PC-9 (cell line): ENCODE measurements at regions not wholly inside any gene's neighbourhood (a gene's known extent, or its start where the extent isn't known, plus 50 kb on each side); places are given as distances from the start of the nearest gene placed in this dataset.

Source experiments
- BruUV-seq: library from RNA; stranded (reverse); fragments of 400-500 nt; replicated peaks from 2 replicates; lab custom pipeline; 2021; lab: Mats Ljungman, UMichigan
- CTCF ChIA-PET: fragments of 300-600 bp; sonication (Branson Sonifier 250); formaldehyde crosslinking; loops from one replicate; lab custom pipeline; 2022; ENCODE audit warnings: antibody characterized with exemption; lab: Charles Lee
- POLR2A ChIA-PET: fragments of 300-600 bp; sonication (Branson Sonifier 250); formaldehyde crosslinking; loops from one replicate; lab custom pipeline; 2022; ENCODE audit warnings: antibody characterized with exemption; ENCODE audit not compliant: unreplicated experiment; lab: Charles Lee
- DNase-seq, 2 experiments: peaks; one replicate each; pipeline versions ENCODE4 v3.0.0 to v3.0.0-alpha.2; 2015 to 2022; ENCODE audit warnings: mixed read lengths in 1 of 2
- H2AFZ ChIP-seq: fragments of 200-600 bp; sonication (generic); 2 replicates; pipeline ENCODE4 v1.8.1; 2017; ENCODE audit warnings: antibody characterized with exemption
- H3F3A ChIP-seq: fragments of 200-600 bp; sonication (generic); 2 replicates; pipeline ENCODE4 v1.8.1; 2017; ENCODE audit warnings: antibody characterized with exemption, mild to moderate bottlenecking, low read depth; ENCODE audit not compliant: insufficient read depth
- H3K27ac ChIP-seq: fragments of 200-600 bp; sonication (generic); 2 replicates; pipeline ENCODE4 v1.6.1; 2016; ENCODE audit warnings: mixed run types
- H3K27me3 ChIP-seq: fragments of 200-600 bp; sonication (generic); 2 replicates; pipeline ENCODE4 v1.6.1; 2016; ENCODE audit warnings: low read depth, mixed run types; ENCODE audit not compliant: insufficient read depth
- H3K36me3 ChIP-seq: fragments of 200-600 bp; sonication (generic); 2 replicates; pipeline ENCODE4 v1.6.1; 2016; ENCODE audit warnings: low read depth, mixed run types
- H3K4me1 ChIP-seq: fragments of 200-600 bp; sonication (generic); replicated peaks from 2 replicates; pipeline ENCODE4 v1.6.1; 2016; ENCODE audit warnings: mixed run types; ENCODE audit not compliant: insufficient read depth
- H3K4me2 ChIP-seq: fragments of 200-600 bp; sonication (generic); 2 replicates; pipeline ENCODE4 v1.6.1; 2017; ENCODE audit warnings: mixed run types
- H3K4me3 ChIP-seq: fragments of 200-600 bp; sonication (generic); 2 replicates; pipeline ENCODE4 v1.6.1; 2016; ENCODE audit warnings: mixed run types
- H3K79me2 ChIP-seq: fragments of 200-600 bp; sonication (generic); 2 replicates; pipeline ENCODE4 v1.6.1; 2017; ENCODE audit warnings: low read depth, mixed run types
- H3K9me2 ChIP-seq: fragments of 200-600 bp; sonication (generic); 2 replicates; pipeline ENCODE4 v1.8.1; 2017; ENCODE audit warnings: mild to moderate bottlenecking; ENCODE audit not compliant: insufficient read depth
- H3K9me3 ChIP-seq: fragments of 200-600 bp; sonication (generic); 2 replicates; pipeline ENCODE4 v1.8.1; 2016; ENCODE audit warnings: low read depth; ENCODE audit not compliant: insufficient read depth
- H4K20me1 ChIP-seq: fragments of 200-600 bp; sonication (generic); 2 replicates; pipeline ENCODE4 v1.8.1; 2017; ENCODE audit not compliant: insufficient read depth
- EZH2 ChIP-seq: fragments of 200-600 bp; sonication (generic); IDR thresholded peaks from 2 replicates; pipeline ENCODE4 v1.8.0; 2017; ENCODE audit warnings: antibody characterized with exemption, low read depth
- intact Hi-C: fragments of 100-400 bp; cut with micrococcal nuclease; formaldehyde crosslinking; loops from one replicate; pipeline ENCODE4 v1.10.0; 2022; ENCODE audit not compliant: unreplicated experiment
- TF ChIP-seq, protein P1 (sequence below): fragments of 200-600 bp; sonication (generic); conservative IDR thresholded peaks from 2 replicates; pipeline ENCODE4 v1.6.1; 2017; ENCODE audit warnings: mixed run types, antibody characterized with exemption, mild to moderate bottlenecking, moderate library complexity

DNA sequence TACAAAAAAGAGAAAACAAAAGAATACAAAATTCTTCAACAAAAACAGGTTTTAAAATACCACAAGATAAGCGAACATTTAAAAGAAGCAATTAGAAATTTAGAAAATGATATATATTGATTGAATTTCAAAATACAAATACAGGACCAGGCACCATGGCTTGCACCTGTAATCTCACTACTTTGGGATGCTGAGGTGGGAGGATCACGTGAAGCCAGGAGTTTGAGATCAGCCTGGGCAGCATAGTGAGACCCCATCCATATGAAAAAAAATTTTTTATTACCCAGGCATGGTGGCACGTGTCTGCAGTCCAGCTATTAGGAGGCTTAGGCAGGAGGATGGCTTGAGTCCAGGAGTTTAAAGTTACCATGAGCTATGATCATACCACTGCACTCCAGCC lies 109.9 kb upstream of the SLC30A5 start:
- H2AFZ ChIP-seq: no peak overlapping the region
- H3K27ac ChIP-seq: no peak overlapping the region
- intact Hi-C loops: no loop called here
- no TSS peak for BruUV-seq
- 0 out of 2 replicates have a peak, but pooled peaks cover 13% of the 10 kb centered on the region for H3K9me2 ChIP-seq
- no peaks in the 10 kb centered on the region for H3K79me2 ChIP-seq
- H3K27me3 ChIP-seq: no peaks in the 10 kb centered on the region
- H3K9me3 ChIP-seq: no peaks in the 10 kb centered on the region
- H4K20me1 ChIP-seq: no peaks in the 10 kb centered on the region
- ChIA-PET POLR2A (no interaction called here), CTCF (no interaction called here)
- no peak for DNase-seq
- H3K36me3 ChIP-seq: no peaks in the 10 kb centered on the region
- no peaks in the 10 kb centered on the region for H3F3A ChIP-seq
- no peak overlapping the region for H3K4me2 ChIP-seq
- H3K4me1 ChIP-seq: no peaks in the 10 kb centered on the region
- no peak for TF ChIP-seq EZH2
- TF ChIP-seq, protein P1, sequence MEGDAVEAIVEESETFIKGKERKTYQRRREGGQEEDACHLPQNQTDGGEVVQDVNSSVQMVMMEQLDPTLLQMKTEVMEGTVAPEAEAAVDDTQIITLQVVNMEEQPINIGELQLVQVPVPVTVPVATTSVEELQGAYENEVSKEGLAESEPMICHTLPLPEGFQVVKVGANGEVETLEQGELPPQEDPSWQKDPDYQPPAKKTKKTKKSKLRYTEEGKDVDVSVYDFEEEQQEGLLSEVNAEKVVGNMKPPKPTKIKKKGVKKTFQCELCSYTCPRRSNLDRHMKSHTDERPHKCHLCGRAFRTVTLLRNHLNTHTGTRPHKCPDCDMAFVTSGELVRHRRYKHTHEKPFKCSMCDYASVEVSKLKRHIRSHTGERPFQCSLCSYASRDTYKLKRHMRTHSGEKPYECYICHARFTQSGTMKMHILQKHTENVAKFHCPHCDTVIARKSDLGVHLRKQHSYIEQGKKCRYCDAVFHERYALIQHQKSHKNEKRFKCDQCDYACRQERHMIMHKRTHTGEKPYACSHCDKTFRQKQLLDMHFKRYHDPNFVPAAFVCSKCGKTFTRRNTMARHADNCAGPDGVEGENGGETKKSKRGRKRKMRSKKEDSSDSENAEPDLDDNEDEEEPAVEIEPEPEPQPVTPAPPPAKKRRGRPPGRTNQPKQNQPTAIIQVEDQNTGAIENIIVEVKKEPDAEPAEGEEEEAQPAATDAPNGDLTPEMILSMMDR: no peak
- H3K4me3 ChIP-seq: no peak overlapping the region

DNA sequence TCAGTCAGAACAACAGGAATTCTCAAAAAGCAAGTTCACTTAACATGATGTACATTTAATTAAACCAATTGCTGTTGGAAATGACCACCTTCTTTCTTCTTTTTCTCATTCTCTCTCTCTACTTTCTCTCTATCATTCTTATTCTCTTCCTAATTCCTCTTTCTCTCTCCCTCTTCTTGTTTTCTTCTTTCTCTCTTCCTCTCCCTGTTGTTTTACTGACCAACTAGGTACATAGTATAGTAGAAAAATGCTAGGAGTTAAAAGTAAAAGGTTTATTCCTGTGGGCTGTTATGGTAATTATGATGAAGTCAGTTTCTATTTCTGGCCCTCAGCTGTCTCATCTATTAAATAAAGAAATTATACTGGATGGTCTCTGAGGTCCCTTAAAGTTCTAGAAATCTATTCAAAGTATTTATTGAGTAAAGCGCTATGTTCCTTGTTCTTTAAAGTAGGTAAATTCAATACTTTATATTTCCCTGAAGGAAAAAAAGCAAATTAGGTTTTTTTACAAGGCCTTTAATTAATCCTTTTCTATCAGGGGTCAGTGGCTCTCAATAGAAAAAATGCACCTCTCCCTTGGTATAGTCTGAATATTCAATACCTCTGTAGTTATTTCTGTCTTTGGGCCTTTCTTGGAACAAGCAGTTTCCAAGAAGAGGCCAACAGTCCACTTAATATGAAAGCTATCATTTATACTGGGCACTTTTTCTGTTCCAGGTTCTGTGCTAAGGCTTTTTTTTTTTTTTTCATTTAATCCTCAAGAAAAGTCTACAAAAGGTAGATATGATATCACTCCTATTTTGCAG lies 102.3 kb upstream of the SLC30A5 start:
- no peak for DNase-seq
- CTCF ChIA-PET: no interaction called here
- no peak overlapping the region for H3K4me3 ChIP-seq
- POLR2A ChIA-PET: no interaction called here
- H3K79me2 ChIP-seq: no peaks in the 10 kb centered on the region
- H3K27ac ChIP-seq: no peak overlapping the region
- no peak overlapping the region for H2AFZ ChIP-seq
- TF ChIP-seq, protein P1: no peak
- TF ChIP-seq EZH2: no peak
- H3K4me1 ChIP-seq: no peaks in the 10 kb centered on the region
- H3K9me2 ChIP-seq: no peaks in the 10 kb centered on the region
- no peaks in the 10 kb centered on the region for H3K27me3 ChIP-seq
- H3K36me3 ChIP-seq: no peaks in the 10 kb centered on the region
- H3F3A ChIP-seq: no peaks in the 10 kb centered on the region
- intact Hi-C loops: no loop called here
- BruUV-seq: no TSS peak
- no peak overlapping the region for H3K4me2 ChIP-seq
- no peaks in the 10 kb centered on the region for H3K9me3 ChIP-seq
- no peaks in the 10 kb centered on the region for H4K20me1 ChIP-seq

DNA sequence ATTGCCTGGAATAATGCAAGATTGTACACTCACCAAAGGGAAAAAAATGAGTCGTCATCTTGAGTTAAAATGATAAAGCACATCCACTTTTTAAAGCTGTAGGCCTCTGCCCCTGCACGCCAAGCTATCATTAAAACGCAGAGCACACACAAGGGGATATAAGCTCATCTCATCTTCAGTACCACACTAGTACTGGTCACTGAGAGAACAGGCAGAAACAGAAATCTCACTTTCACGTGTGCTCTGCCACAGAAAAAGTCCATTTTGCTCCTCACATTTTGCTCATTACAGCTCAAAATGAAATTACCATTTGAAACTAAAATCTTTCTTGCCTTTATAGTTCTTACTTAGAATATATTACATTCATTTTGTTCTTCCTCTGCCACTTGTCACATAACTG lies 99.2 kb upstream of the SLC30A5 start:
- Histone ChIP-seq H3F3A (no peaks in the 10 kb centered on the region), H3K36me3 (no peaks in the 10 kb centered on the region), H2AFZ (no peak overlapping the region), H3K9me3 (no peaks in the 10 kb centered on the region), H3K4me2 (no peak overlapping the region), H3K9me2 (no peaks in the 10 kb centered on the region), H3K4me3 (no peak overlapping the region), H4K20me1 (no peaks in the 10 kb centered on the region), H3K27me3 (no peaks in the 10 kb centered on the region), H3K4me1 (no peaks in the 10 kb centered on the region), H3K27ac (no peak overlapping the region), H3K79me2 (no peaks in the 10 kb centered on the region)
- no peak for TF ChIP-seq EZH2
- TF ChIP-seq, protein P1: no peak
- DNase-seq: no peak
- intact Hi-C loops: no loop called here
- CTCF ChIA-PET: no interaction called here
- POLR2A ChIA-PET: no interaction called here
- no TSS peak for BruUV-seq
